Hepatocyte (in vitro differentiated cells): ENCODE measurements at regions not wholly inside any gene's neighbourhood (a gene's known extent, or its start where the extent isn't known, plus 50 kb on each side); places are given as distances from the start of the nearest gene placed in this dataset.

Source experiments
- DNase-seq: peaks from one replicate; pipeline ENCODE4 v3.0.0-alpha.2; 2016; ENCODE audit warnings: low spot score
- H2AFZ ChIP-seq: fragments of 200-600 bp; sonication (generic); 2 replicates; pipeline ENCODE4 v1.6.0; 2016; ENCODE audit warnings: antibody characterized with exemption, mild to moderate bottlenecking
- H3K27ac ChIP-seq: fragments of 200-600 bp; sonication (generic); 2 replicates; pipeline ENCODE4 v1.5.1; 2016; ENCODE audit warnings: mild to moderate bottlenecking
- H3K27me3 ChIP-seq: fragments of 200-600 bp; sonication (generic); 2 replicates; pipeline ENCODE4 v1.6.1; 2016
- H3K36me3 ChIP-seq: fragments of 200-600 bp; sonication (generic); replicated peaks from 2 replicates; pipeline ENCODE4 v1.5.1; 2016; ENCODE audit warnings: low read depth; ENCODE audit not compliant: insufficient read depth
- H3K4me1 ChIP-seq: fragments of 200-600 bp; sonication (generic); 2 replicates; pipeline ENCODE4 v1.5.1; 2016; ENCODE audit warnings: mild to moderate bottlenecking, moderate library complexity; ENCODE audit not compliant: insufficient read depth
- H3K4me2 ChIP-seq: fragments of 200-600 bp; sonication (generic); 2 replicates; pipeline ENCODE4 v1.6.0; 2016
- H3K4me3 ChIP-seq: fragments of 200-600 bp; sonication (generic); 2 replicates; pipeline ENCODE4 v1.5.1; 2016; ENCODE audit warnings: mild to moderate bottlenecking
- H3K79me2 ChIP-seq: fragments of 200-600 bp; sonication (generic); 2 replicates; pipeline ENCODE4 v1.6.0; 2017; ENCODE audit warnings: mild to moderate bottlenecking
- H3K9me2 ChIP-seq: fragments of 200-600 bp; sonication (generic); replicated peaks from 2 replicates; pipeline ENCODE4 v1.6.0; 2017; ENCODE audit warnings: mild to moderate bottlenecking; ENCODE audit not compliant: insufficient read depth
- H3K9me3 ChIP-seq: fragments of 200-600 bp; sonication (generic); 2 replicates; pipeline ENCODE4 v1.5.1; 2016; ENCODE audit warnings: low read depth, mild to moderate bottlenecking
- H4K20me1 ChIP-seq: fragments of 200-600 bp; sonication (generic); 2 replicates; pipeline ENCODE4 v1.6.0; 2016; ENCODE audit warnings: mild to moderate bottlenecking; ENCODE audit not compliant: insufficient read depth, poor library complexity, severe bottlenecking
- CTCF ChIP-seq: fragments of 200-600 bp; sonication (generic); IDR thresholded peaks from 2 replicates; pipeline ENCODE4 v1.5.1; 2016; ENCODE audit warnings: antibody characterized with exemption, mild to moderate bottlenecking; ENCODE audit not compliant: poor library complexity
- EZH2 ChIP-seq: fragments of 200-600 bp; sonication (generic); IDR thresholded peaks from 2 replicates; pipeline ENCODE4 v1.6.1; 2016; ENCODE audit warnings: antibody characterized with exemption, mild to moderate bottlenecking, borderline replicate concordance
- EZH2phosphoT487 ChIP-seq: fragments of 200-600 bp; sonication (generic); IDR thresholded peaks from one replicate; pipeline ENCODE4 v1.6.1; 2018; ENCODE audit warnings: antibody characterized with exemption, mild to moderate bottlenecking, low read depth, moderate library complexity; ENCODE audit not compliant: unreplicated experiment, severe bottlenecking
- WGBS: methylation state at CpG from one replicate; pipeline ENCODE4 v1.1.6; 2016; ENCODE audit warnings: low lambda C conversion rate; ENCODE audit errors: missing lambda C conversion rate; 5-methylcytosine and 5-hydroxymethylcytosine counted together

GRCh38 chr11:69360606-69361005 lies 66.7 kb downstream of the MYEOV start:
- TF ChIP-seq EZH2phosphoT487 (no peak), EZH2 (no peak), CTCF (no peak)
- WGBS, result 94% methylated on average over 3 of the region's 3 CpGs
- Histone ChIP-seq H3K4me3 (no peak overlapping the region), H3K27ac (no peak overlapping the region), H3K4me1 (peaks cover 7% of the 10 kb centered on the region), H3K9me2 (no peaks in the 10 kb centered on the region), H3K4me2 (no peak overlapping the region), H3K27me3 (no peaks in the 10 kb centered on the region), H3K36me3 (no peaks in the 10 kb centered on the region), H3K79me2 (no peaks in the 10 kb centered on the region), H3K9me3 (peaks cover 5% of the 10 kb centered on the region), H2AFZ (no peak overlapping the region), H4K20me1 (no peaks in the 10 kb centered on the region)
- DNase-seq, result no peak

- 93% methylated on average over 6 of the region's 6 CpGs for WGBS
- Histone ChIP-seq H3K4me1 (peaks cover 7% of the 10 kb centered on the region), H4K20me1 (no peaks in the 10 kb centered on the region), H3K36me3 (no peaks in the 10 kb centered on the region), H3K27me3 (no peaks in the 10 kb centered on the region), H3K4me3 (no peak overlapping the region), H3K79me2 (no peaks in the 10 kb centered on the region), H3K9me2 (no peaks in the 10 kb centered on the region), H3K27ac (no peak overlapping the region), H2AFZ (no peak overlapping the region), H3K4me2 (no peak overlapping the region), H3K9me3 (peaks cover 5% of the 10 kb centered on the region)
- TF ChIP-seq EZH2phosphoT487, result no peak
- TF ChIP-seq CTCF, result no peak
- no peak for TF ChIP-seq EZH2
- no peak for DNase-seq
Observed at GRCh38 chr11:69361048-69361447, 67.1 kb downstream of the MYEOV start.

DNA sequence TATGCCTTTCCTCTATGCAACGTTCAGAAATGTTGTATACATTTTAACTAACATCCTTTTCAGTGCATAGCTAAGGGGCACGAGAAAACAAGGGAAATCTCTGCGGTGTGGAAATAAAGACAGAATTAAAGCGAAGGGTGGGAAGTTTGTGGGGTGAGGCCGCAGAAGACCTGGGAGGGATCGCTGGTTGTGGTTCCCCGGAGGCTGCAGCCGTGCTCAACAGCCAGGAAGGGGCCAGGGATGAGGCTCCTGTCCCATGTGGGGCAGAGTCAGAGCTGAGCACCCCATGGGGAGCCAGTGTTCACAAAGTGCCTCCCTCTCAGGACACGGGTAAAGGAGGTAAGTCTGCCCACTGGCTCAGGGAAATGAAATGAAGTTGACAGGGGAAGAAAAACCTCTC lies 67.5 kb downstream of the MYEOV start:
- DNase-seq, result no peak

More for the DNA sequence above, 67.5 kb downstream of the MYEOV start:
- no peaks in the 10 kb centered on the region for H3K9me2 ChIP-seq
- H3K27ac ChIP-seq, result no peak overlapping the region
- no peak overlapping the region for H3K4me2 ChIP-seq
- WGBS, result 93% methylated on average over 9 of the region's 9 CpGs
- no peak overlapping the region for H3K4me3 ChIP-seq
- H3K27me3 ChIP-seq, result no peaks in the 10 kb centered on the region
- no peaks in the 10 kb centered on the region for H3K36me3 ChIP-seq
- H4K20me1 ChIP-seq, result no peaks in the 10 kb centered on the region
- TF ChIP-seq EZH2phosphoT487 (no peak), EZH2 (no peak), CTCF (no peak)
- H2AFZ ChIP-seq, result no peak overlapping the region
- H3K79me2 ChIP-seq, result no peaks in the 10 kb centered on the region
- peaks cover 7% of the 10 kb centered on the region for H3K4me1 ChIP-seq
- H3K9me3 ChIP-seq, result peaks cover 5% of the 10 kb centered on the region
